NCI-H82 treated with DMSO at 0.1 percent for 48 hours (cell line): ENCODE measurements at regions not wholly inside any gene's neighbourhood (a gene's known extent, or its start where the extent isn't known, plus 50 kb on each side); places are given as distances from the start of the nearest gene placed in this dataset.

Experiments used
- DNase-seq: peaks from one replicate; lab custom pipeline; 2025; ENCODE audit not compliant: unreplicated experiment; lab: John Stamatoyannopoulos, UW

DNA sequence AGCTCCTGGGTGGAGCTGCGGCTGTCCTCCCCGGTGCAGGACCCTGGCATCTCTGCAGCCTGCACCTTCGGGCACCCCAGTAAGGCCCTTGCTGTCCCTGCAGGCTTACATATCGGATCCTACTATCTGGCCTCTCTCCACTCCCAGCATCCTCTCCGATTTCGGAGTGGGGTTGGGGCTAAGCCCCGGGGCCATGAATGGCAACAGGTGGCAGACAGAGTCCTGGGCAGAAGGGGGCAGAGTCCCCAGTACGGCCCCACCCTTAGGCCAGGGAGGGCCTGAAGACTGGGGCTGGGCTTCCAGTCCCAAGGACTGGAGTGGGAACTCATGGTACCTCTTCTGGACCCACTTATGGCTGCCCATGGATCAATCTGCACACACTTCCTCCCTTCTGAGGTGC lies 180.4 kb upstream of the MC4R start:
- DNase-seq = no peak

DNA sequence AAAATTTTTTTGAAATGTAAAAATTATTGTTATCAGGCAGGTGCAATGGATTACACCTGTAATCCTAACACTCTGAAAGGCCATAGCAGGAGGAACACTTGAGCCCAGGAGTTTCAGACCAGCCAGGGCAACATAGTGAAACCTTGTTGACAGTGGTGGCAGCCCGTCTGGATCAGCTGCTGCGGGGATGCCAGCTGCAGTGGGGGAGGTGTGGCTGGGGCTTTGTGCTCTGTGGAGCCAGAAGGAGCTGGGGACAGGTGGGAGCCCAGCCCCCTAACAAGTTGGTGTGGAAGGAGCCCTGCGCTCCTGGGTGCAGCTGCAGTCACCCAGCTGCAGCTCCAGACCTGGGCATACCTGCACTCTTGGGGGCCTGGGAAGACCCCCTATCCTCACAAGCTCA lies 182.4 kb upstream of the MC4R start:
- no peak for DNase-seq

DNA sequence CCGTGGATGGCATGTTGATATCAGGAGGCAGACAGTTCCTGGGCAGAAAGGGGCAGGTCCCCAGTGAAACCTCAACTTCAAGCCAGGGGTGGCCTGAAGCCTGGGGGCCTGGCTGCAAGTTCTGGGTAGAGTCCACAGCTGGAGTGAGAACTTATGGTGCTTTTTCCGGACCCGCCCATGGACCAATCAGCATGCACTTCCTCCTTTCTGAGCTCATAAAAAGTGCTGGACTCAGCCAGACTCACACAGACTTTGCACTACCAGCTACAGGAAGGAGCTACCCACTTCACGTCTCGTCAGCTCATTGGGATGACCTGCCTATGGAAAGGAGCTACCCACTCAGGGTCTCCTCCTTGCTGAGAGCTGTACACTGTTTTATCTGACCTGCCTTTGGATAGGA lies 183.1 kb upstream of the MC4R start:
- no peak for DNase-seq

DNA sequence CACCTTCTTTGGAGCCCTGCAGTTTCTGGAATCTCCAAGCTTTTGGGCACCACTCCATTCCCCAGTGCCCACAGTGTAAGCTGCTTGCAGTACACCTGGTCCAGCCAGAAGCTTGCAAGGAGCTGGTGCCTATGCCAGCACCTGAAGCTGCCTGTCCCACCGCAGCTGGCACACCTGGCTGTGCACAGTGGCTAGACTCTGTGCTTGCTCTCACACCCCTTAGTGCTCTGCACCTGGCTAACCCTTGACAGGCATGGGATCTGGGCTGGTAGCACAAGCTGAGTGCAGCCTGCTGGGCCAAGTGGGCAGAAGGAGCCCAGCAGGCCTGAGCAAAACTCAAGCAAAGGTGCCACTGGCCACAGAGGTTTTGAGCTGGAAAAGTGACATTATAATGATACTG lies 183.8 kb upstream of the MC4R start:
- no peak for DNase-seq

DNA sequence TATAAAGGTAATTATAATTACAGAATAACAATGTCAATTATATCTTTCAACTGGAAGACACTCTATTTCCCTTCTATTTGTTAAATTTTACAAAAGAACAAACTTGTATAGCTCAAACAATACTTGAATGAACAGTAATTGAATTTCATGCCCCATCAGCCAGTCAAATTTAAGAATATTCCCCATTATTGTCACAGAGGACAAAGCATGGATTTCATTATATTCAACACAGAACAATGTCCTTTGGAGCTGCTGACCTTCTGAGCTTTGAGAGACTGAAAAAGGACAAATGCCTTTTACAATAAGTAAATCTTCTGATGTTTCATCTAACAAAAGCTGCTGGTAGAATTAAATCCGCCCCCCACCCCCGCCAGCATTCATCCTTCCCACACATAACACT lies 187.5 kb upstream of the MC4R start:
- no peak for DNase-seq

DNA sequence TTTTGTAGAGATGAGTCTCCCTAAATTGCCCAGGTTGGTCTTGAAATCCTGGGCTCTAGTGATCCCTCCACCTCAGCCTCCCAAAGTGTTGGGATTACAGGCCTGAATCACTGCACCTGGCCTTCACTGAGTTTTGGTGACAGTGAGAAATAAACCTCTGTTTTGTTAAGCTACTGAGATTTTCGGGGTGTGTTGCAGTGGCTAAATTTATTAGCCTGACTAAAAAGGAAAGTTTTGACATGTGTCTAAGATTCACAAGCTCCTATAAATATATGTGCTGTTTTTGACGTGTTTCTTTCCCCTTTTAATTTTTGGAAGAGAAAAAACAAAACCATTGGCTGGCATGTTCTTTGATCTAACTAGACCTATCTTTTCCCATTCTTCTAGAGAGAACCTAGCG lies 190.5 kb upstream of the MC4R start:
- DNase-seq = no peak

DNA sequence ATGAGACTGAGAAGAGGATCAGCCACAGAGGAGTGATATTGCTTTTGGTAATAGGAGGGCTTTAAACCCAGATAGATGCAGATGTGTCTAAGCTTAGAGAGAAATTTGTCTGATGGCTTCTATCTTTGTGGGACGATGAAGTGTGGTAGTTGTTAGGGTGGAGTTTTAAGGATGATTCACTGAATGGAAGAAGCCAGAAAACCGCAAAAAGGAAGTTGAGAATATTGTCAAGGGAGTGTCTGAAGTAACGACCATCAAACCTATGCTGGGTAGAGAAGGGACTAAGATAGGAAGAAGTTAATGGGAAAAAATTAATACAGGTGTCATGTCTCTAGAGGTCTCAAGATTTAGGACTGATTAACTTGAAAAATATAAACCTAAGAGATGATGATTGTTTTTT lies 195.6 kb upstream of the MC4R start:
- DNase-seq = no peak

DNA sequence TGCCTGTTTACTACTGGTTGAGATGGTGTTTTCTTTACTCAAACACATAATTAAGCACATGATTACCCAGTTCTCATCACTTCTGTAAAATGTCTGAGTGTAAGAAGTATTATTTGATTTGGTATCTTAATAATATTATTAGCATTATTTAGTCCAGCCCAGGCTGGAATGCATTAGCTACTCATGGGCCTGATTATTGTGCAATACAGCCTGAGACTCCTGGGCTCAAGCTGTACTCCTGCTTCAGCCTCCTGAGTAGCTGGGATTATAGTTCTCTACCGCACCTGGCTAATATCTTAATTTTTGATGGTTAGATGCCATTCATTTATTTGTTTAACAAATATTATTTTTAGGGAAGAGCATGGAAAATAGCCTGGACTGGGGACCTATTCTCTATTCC lies 197.6 kb upstream of the MC4R start:
- DNase-seq = no peak

DNA sequence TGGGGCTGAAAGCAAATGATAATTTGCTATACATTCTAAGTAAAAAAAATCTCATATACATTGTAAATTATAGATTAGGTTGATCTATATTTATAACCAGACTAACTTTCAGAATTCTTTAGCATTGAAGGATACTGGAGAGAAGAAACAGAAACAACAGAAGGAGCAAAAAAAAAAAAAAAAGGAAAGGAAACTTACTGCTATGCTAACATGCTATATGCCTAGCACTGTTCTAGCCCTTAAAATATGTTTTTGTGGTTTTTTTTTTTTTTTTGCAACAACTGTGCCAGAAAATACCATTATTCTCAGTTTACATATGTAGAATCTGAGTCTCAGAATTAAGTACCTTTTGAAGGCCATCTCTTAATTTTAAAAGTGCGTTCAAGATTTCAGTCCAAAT lies 204.9 kb upstream of the MC4R start:
- no peak for DNase-seq

DNA sequence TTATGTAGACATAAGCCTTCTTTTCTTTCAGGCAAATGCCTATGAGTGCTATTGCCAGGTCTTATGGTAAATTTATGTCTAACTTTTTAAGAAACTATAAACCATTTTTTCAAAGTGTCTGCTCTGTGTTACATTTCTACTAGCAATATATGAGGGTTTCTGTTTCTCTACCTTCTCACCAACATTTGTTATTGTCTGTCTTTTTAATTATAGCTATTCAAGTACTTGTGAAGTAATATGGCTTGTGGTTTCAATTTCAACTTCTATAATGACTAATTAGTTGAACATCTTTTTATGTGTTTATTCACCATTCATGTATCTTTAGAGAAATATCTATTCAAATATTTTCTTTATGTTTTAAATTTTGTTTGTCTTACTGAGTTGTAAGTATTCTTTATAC lies 213.1 kb upstream of the MC4R start:
- DNase-seq = no peak

DNA sequence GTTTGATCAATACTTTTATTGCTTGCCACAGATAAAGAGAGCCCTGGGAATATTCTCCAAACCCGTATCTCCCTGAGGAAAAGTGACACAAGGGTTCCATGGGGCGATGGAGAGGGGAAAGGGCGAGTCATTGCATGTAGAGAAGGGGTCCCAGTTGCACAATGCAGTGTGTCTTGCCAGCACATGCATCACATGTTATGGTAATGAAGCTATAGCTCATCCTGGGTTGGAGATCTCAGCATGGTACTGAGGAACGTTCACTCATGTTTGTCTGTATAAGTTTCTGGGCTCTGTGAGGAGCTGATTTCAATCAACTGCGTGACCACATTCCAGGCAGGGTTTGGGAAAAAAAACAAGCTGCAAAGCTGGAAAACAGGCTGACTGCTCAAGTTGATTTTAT lies 220.7 kb upstream of the MC4R start:
- DNase-seq = no peak

DNA sequence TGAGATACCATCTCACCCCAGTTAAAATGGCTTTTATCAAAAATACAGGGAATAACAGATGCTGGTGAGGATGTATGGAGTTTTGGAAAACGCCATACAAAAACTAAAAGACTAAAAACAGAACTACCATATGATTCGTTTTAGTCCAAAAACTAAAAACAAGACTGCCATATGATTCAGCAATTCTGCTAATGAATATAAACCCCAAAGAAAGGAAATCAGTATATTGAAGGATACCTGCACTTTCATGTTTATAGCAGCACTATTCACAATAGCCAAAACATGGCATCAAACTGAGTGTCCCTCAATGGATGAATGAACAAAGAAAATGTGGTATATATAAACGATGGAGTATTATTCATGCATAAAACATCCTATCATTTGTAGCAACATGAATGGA lies 224.4 kb upstream of the MC4R start:
- no peak for DNase-seq

DNA sequence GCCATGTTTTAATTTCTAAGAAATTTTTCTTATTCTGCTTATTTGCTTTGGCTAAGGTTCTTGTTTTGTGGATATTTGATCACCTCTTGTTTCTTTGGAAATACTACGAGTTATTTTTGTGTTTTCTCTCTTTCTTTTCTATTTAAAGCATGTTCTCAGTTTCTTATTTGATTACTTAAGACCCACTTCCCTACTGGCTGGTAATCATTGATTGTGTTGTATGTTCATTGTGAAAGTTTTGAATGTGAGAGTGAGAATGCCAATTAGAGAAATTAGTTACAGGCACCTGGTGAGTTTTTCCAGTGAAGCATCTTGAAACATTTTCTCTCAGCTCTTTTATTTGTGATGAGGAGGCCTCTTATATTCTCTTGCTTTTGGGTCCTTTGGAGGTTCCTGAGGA lies 226.7 kb upstream of the MC4R start:
- DNase-seq = no peak

DNA sequence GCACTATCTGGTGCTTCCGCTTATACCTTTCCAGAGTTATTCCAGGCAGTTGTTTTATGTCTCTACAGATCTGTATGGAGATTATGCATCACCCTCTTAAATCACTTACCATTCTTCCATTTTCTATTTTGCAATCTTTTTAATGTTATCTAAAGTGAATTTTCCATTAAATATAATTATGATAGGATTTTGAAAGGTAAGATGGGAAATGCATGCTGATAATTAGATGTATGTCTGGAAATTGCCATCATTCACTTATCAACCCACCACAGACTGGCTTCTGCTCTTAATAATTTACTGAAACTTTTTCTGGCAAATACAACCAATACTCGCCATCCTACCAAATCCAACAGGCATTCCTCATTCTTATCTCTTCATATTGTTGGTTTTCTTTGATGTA lies 227.4 kb upstream of the MC4R start:
- no peak for DNase-seq

DNA sequence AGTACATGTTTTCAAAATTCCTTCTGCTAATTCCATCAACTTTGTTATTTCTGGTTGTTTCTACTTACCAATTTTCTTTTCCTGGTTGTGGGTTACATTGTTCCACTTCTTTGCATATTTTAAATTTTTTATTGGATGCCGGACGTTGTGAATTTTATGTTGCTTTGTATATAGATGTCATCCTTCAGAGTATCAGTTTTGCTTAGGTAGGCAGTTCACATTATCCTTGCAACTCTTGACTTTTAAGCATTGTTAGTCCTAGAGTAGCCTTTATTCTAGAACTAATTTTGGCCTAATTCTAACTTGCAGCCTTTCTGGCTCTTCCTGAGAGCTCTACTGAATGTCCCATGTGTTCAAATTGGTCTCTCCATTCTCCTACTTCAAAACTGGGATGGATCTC lies 228.7 kb upstream of the MC4R start:
- no peak for DNase-seq

DNA sequence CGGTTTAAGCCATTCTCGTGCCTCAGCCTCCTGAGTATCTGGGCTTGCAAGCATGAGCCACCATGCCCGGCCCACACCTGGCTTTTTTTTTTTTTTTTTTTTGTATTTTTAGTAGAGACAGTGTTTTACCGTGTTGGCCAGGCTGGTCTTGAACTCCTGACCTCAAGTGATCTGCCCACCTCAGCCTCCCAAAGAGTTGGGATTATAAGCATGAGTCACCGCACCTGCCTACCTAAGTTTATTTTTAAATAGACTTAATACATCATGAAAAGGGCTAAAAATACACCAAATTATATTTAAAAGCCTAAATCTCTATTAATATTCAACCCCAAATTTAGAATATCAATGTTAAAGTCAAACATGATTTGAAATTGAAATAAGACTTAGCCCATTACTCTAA lies 250.8 kb upstream of the MC4R start:
- DNase-seq = no peak

DNA sequence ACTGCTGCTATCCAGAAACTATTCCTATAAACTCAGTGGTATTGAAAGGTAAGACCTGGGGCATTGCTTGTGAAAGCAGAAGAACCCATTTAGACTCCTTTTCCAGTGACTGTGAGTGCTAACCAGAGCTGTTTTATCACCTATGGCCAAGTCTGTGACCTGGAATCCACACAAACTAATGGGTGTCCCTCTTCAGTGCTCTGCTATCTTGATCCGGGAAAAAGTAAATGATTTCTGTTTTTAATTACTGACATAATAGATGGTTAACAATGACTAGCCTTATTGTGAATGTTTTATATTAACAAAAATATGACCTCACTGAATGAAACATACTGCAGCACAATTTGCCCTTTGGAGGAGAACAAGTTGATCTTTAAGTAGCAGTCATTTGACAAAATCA lies 251.6 kb upstream of the MC4R start:
- DNase-seq = no peak

DNA sequence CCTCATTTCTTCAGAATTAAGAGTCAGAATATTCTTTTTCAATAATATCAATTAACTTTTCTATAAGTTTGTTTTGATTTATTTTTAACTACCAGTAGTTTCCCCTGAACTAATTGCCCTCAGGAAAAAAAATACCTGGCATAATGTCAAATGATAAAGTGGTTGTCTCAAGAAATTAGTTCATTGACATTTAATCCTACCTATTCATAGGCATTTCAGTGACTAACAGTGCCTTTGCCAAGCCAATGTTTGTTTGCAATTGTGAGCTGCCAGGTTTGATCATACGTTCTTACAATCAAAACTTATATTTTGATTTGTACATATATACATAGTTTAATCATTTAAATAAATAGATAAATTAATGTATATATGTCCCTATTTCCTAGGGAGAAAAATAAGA lies 267.3 kb upstream of the MC4R start:
- DNase-seq = no peak

DNA sequence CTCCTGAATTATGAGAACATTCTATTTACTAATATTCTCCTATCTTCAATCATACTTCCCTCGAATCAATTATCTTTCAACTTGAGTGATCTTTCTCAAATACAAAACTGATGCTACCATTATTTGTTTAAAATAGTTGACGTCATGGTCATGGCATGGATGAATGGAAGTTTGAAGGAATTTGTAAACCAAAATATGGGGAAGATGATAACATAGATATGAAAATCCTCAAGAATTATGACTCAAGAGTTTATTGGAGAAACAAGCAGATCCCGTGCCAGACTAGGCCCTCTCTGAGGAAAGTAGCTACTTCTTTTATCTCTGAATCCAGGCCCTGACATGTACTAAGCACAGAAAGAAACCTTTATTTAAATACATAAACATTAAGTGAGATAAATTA lies 270.4 kb upstream of the MC4R start:
- DNase-seq = no peak

DNA sequence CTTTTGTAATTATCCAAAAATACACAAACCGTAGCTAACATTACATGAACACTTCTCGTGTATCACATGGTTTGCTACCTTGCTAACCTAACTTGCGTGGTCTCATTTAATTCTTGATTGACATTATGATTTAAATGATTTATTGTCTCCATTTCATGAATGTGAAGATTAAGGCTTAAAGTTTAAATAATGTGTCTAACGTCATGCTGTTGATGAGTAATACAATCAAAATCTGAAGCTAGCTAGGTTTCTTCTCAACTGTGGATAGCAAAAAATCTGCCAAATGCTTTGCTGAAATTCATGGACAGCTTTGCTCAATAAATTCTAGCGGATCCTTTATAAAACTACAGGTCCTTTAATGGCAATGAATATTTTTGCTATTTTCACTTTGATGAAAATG lies 274.1 kb upstream of the MC4R start:
- DNase-seq = no peak

DNA sequence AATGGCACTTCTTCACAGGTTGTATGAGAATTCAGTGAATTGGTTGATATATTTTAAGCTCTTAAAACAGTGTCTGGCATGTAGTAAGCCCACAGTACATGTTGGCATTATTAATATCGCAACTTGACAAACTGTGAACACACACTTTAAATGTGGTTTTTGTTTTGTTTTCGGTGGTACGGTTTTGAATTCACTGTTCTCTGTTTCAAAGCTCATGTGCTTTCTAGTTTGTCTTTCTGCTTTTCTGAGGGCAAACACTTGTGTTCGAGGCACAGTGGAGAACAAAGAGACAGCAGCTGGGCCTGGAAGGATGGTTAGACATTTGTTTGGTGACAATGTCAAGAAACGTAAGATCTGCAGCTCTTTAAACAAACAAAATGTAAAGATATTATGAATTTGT lies 276.5 kb upstream of the MC4R start:
- no peak for DNase-seq

DNA sequence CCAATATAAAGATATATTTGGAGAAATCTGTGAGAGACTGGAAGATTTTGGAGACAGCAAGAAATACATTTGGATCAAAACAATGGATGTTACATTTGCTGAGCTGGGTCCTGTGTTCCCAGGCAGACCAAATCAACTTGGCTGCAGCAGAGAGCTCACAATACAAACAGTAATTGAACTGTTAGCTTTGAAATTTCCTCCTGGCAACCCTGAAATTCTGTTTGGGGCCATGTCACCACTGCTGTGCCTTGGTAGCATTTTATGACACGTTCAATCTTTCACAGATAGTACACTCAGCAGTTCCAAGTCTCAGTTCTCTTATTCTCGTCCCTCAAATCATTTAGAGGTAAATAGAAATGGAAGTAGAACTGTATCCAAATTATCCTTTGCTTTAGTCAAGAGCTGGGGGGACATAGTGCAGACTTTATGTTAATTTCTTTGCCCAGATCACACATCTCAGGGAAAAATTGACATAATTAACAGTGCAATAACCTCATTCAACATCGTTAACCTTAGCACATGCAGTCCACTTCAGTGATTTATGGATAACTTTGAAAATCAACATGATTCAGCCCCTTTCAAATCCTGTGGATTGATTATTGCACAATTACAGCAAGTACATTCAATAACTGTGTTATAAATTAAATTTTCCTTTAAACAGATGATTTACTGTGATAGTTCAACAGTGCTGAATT lies 277.4 kb upstream of the MC4R start:
- DNase-seq = no peak

DNA sequence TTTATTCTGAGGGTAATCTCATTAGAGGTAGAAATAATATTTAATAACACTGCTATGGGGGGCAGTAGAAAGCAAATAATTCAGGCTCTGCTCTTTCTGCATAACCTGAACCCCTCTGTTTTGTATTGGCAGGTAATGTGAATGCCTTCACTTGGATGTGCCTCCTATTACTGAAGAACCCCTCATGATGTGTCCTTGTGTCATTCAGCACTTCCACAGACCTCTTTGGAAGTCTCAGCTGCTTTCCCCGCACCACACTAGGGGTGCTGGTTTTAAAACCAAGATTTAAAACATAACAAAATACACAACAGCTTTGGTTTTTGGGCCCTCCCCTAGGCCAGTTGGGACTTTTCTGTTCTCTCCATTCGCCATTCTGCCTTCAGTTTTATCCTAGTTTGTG lies 281.7 kb upstream of the MC4R start:
- no peak for DNase-seq

DNA sequence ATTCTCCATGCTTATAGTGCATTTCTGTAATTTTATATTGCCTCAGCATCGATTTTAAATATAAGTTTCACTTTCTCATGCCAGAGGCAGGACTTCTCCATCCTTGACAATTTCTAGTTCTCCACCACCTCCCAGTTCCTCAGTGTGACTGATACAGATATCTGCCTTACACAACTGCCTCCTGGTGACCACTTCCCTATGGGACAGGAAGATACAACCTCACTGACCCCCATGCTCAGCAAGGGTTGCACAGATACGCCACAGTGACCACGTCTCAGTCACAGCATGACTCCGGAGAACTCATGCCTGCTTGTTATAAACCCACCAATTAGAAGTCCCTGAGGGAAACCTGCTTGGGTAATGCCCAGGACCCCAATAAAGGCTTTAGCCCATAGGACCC lies 284.0 kb upstream of the MC4R start:
- no peak for DNase-seq
